Osteoblast (primary cell): ENCODE measurements at regions not wholly inside any gene's neighbourhood (a gene's known extent, or its start where the extent isn't known, plus 50 kb on each side); places are given as distances from the start of the nearest gene placed in this dataset.

ENCODE experiments used
- DNase-seq: peaks from one replicate; pipeline ENCODE4 v3.0.0; 2011; ENCODE audit warnings: low spot score, mixed read lengths; ENCODE audit not compliant: insufficient read length; ENCODE audit errors: missing footprints
- H2AFZ ChIP-seq: 2 replicates; pipeline ENCODE4 v1.6.0; 2011; ENCODE audit warnings: mild to moderate bottlenecking, low read length
- H3K27ac ChIP-seq: 2 replicates; pipeline ENCODE4 v1.5.1; 2011; ENCODE audit warnings: mild to moderate bottlenecking, low read depth, low read length, moderate library complexity
- H3K27me3 ChIP-seq: 2 replicates; pipeline ENCODE4 v1.6.0; 2012; ENCODE audit warnings: mild to moderate bottlenecking, control low read depth, inconsistent platforms, low read length, moderate library complexity; ENCODE audit not compliant: insufficient read depth
- H3K36me3 ChIP-seq: 2 replicates; pipeline ENCODE4 v1.5.1; 2011; ENCODE audit warnings: mild to moderate bottlenecking, low read length, control low read depth, moderate library complexity; ENCODE audit not compliant: insufficient read depth
- H3K4me1 ChIP-seq: 2 replicates; pipeline ENCODE4 v1.5.1; 2011; ENCODE audit warnings: mild to moderate bottlenecking, low read length, control low read depth, moderate library complexity; ENCODE audit not compliant: insufficient read depth
- H3K4me2 ChIP-seq: 2 replicates; pipeline ENCODE4 v1.6.0; 2011; ENCODE audit warnings: mild to moderate bottlenecking, low read length; ENCODE audit not compliant: insufficient read depth
- H3K4me3 ChIP-seq: fragments of 200-600 bp; sonication (generic); 3 replicates; pipeline ENCODE4 v1.5.1; 2012; ENCODE audit warnings: mild to moderate bottlenecking, low read length, inconsistent platforms; ENCODE audit not compliant: insufficient read depth
- H3K79me2 ChIP-seq: 2 replicates; pipeline ENCODE4 v1.6.0; 2012; ENCODE audit warnings: mild to moderate bottlenecking, low read length, control low read depth, inconsistent platforms; ENCODE audit not compliant: insufficient read depth
- H3K9me3 ChIP-seq: 2 replicates; pipeline ENCODE4 v1.5.1; 2011; ENCODE audit warnings: low read depth, low read length, control low read depth
- H4K20me1 ChIP-seq: 2 replicates; pipeline ENCODE4 v1.6.0; 2012; ENCODE audit warnings: mild to moderate bottlenecking, low read length, control low read depth; ENCODE audit not compliant: insufficient read depth
- CTCF ChIP-seq: IDR thresholded peaks from 2 replicates; pipeline ENCODE4 v1.5.1; 2011; ENCODE audit warnings: mild to moderate bottlenecking, low read depth, low read length, moderate library complexity; ENCODE audit errors: extremely low read depth

GRCh38 chr3:76063811-76064210 is 278.5 kb upstream of the ZNF717 start:
- H2AFZ ChIP-seq: no peak overlapping the region
- DNase-seq: no peak
- TF ChIP-seq CTCF: no peak
- no peak overlapping the region for H3K4me3 ChIP-seq
- no peak overlapping the region for H3K4me2 ChIP-seq
- H4K20me1 ChIP-seq: no peaks in the 10 kb centered on the region
- no peak overlapping the region for H3K27ac ChIP-seq
- H3K27me3 ChIP-seq: no peaks in the 10 kb centered on the region
- H3K36me3 ChIP-seq: no peaks in the 10 kb centered on the region
- H3K9me3 ChIP-seq: no peaks in the 10 kb centered on the region
- peaks cover 5% of the 10 kb centered on the region for H3K4me1 ChIP-seq
- no peaks in the 10 kb centered on the region for H3K79me2 ChIP-seq

GRCh38 chr3:76065964-76066363 is 280.6 kb upstream of the ZNF717 start:
- no peak for DNase-seq
- H3K4me1 ChIP-seq: peaks cover 5% of the 10 kb centered on the region
- H3K4me2 ChIP-seq: no peak overlapping the region
- no peak overlapping the region for H3K4me3 ChIP-seq
- no peaks in the 10 kb centered on the region for H3K9me3 ChIP-seq
- no peaks in the 10 kb centered on the region for H3K36me3 ChIP-seq
- no peaks in the 10 kb centered on the region for H3K27me3 ChIP-seq
- H3K79me2 ChIP-seq: no peaks in the 10 kb centered on the region
- H3K27ac ChIP-seq: no peak overlapping the region
- no peak overlapping the region for H2AFZ ChIP-seq
- no peaks in the 10 kb centered on the region for H4K20me1 ChIP-seq
- no peak for TF ChIP-seq CTCF

GRCh38 chr3:76078101-76078500 is 292.8 kb upstream of the ZNF717 start:
- Histone ChIP-seq H2AFZ (no peak overlapping the region), H3K4me2 (no peak overlapping the region), H4K20me1 (no peaks in the 10 kb centered on the region), H3K27me3 (no peaks in the 10 kb centered on the region), H3K9me3 (peaks cover 2% of the 10 kb centered on the region), H3K4me1 (no peaks in the 10 kb centered on the region), H3K4me3 (no peak overlapping the region), H3K27ac (no peak overlapping the region), H3K36me3 (no peaks in the 10 kb centered on the region), H3K79me2 (no peaks in the 10 kb centered on the region)
- no peak for DNase-seq
- no peak for TF ChIP-seq CTCF

GRCh38 chr3:76083992-76084391 is 298.6 kb upstream of the ZNF717 start:
- H3K79me2 ChIP-seq: no peaks in the 10 kb centered on the region
- H2AFZ ChIP-seq: no peak overlapping the region
- no peaks in the 10 kb centered on the region for H3K4me1 ChIP-seq
- H3K4me3 ChIP-seq: no peak overlapping the region
- DNase-seq: no peak
- no peaks in the 10 kb centered on the region for H3K27me3 ChIP-seq
- no peak for TF ChIP-seq CTCF
- no peak overlapping the region for H3K27ac ChIP-seq
- H3K36me3 ChIP-seq: no peaks in the 10 kb centered on the region
- peaks cover 1% of the 10 kb centered on the region for H3K9me3 ChIP-seq
- H3K4me2 ChIP-seq: no peak overlapping the region
- no peaks in the 10 kb centered on the region for H4K20me1 ChIP-seq
